GM15510 (cell line): ENCODE measurements at regions not wholly inside any gene's neighbourhood (a gene's known extent, or its start where the extent isn't known, plus 50 kb on each side); places are given as distances from the start of the nearest gene placed in this dataset.

ENCODE experiments used
- POLR2A ChIP-seq: IDR thresholded peaks from 3 replicates; pipeline ENCODE4 v1.6.1; 2011; ENCODE audit warnings: borderline replicate concordance; ENCODE audit not compliant: insufficient read length; ENCODE audit errors: extremely low read depth

DNA sequence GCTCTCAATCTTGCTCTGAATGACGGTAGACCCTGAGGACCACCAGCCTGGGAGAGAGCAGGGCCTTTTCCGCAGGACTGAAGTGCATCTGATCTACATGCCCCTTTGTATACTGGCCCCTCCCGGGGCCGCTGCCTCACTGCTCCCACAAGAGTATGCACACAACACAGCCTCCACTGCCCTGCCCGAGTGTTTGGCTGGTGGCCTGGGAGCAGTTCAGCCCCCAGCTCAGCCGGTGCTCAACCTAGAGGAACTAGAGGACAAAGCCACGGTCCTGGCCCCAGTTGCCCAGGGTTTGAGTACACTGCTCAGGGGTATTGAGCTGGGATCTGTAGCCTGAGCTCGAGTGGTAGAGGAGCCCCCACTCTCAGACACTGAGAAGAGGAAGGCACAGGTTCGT, 118.9 kb upstream of the CAB39 start:
- TF ChIP-seq POLR2A, result no peak

DNA sequence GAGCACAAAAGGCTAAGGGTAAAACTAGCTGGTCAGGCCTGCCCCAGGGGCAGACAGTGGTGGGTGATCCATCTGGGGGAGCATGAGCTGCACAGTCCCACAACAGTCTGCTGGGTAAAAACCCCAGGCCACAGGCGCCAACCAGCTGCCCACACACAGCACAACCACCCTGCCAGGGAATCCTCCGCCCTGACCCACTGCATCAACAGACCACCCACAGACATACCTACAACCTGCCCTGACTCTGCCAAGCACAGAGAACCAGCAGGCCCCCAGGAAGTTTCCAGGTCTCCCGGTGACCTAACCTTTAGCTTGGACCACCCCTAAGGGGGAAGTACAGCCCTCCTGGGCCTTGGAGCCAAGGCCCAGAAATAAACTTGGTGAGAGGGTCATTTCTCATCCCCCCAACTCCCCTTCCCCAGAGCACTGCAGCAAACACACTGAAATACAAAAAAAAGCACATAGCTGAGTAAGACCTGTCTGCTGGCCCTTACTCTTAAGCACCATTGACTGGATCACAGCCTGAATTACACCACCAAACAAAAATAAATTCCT, 118.3 kb upstream of the CAB39 start:
- no peak for TF ChIP-seq POLR2A

DNA sequence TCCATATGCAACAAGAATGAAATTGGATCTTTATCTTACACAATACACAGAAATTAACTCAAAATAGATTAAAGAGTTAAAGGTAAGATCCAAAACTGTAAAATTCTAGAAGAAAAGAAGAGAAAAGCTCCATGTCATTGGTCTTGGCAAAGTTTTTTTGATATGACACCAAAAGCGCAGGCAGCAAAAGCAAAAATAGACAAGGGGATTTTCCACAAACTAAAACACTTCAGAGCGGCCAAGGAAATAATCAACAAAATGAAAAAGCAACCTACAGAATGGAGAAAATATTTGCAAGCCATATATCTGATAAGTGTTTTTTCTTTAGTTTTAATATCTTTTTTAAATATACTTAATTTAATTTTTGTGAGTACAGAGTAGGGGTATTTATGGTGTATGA, 112.8 kb upstream of the CAB39 start:
- TF ChIP-seq POLR2A, result no peak

DNA sequence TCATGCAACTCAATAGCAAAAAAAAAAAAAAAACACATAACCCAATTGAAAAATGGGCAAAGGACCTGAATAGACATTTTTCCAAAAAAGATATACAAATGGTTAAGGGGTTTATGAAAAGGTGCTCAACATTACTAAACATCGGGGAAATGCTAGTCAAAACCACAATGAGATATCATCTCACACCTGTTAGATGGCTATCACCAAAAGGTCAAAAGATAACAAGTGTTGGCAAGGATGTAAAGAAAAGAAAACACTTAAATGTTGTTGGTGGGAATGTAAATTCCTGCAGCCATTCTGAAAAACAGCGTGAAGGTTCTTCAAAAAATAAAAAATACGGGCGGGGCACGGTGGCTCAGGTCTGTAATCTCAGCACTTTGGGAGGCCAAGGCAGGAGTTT, 112.4 kb upstream of the CAB39 start:
- TF ChIP-seq POLR2A, result no peak

DNA sequence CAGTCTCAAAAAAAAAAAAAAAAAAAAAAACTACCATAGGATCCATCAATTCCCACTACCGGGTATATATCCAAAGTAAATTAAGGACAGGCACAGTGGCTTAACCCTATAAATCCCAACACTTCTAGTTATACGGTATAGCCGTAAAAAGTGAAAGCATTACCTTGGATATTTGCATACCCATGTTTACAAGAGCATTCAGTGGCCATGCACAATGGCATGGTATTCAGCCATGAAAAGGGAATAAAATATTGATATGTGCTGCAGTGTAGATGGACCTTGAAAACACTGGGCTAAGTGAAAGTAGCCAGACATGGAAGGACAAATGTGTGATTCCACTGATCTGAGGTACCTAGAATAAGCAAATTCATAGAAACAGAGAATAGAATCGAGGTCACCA, 111.8 kb upstream of the CAB39 start:
- TF ChIP-seq POLR2A, result no peak

DNA sequence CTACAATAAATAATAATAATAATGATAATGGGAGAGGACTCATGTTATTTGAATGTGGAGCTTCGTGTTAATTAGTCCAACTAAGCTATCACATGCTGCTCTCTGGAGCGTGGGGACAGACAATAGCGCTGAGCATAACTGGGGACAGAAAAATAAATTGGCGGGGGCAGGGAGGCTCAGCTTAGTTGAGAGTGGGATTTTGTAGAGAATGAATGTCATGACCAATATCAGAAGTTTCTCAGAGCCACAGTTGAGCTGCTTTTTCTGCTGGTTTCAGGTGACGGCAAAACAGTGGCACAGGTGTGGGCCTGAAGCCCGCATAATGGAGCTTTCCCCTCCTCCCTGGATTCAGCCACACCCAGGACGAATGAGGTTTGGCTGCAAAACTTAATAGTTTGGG, 111.1 kb upstream of the CAB39 start:
- TF ChIP-seq POLR2A, result no peak

DNA sequence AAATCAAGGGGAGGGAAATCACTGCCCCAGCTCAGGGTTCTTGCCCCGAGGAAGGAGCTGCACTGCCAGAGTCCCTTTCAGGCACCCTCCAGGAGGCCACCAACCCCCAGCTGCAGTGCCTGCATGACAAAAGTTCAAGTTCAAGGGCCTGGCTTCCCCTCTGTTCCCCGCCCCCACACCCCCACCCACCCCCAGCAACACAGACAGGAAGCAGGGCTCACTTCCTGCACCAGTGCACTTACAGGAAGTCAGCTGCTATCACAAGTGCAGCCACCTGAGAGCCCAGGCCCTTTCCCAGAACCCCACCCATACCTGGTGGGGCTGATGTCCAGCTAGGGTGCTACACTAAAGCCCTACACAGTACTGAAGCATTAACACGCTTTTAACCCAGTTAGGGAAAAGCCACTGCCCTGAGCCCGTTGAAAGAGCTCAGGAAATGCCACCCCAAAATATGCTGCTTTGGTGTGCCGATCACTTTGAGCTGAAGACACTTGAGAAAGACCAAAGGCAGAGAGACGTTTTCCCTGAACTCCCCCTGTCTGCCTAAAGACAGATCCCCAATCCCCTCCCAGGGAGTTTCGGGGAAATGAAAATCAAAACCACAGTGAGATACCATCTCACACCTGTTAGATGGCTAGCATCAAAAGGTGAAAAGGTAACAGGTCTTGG, 109.9 kb upstream of the CAB39 start:
- no peak for TF ChIP-seq POLR2A

DNA sequence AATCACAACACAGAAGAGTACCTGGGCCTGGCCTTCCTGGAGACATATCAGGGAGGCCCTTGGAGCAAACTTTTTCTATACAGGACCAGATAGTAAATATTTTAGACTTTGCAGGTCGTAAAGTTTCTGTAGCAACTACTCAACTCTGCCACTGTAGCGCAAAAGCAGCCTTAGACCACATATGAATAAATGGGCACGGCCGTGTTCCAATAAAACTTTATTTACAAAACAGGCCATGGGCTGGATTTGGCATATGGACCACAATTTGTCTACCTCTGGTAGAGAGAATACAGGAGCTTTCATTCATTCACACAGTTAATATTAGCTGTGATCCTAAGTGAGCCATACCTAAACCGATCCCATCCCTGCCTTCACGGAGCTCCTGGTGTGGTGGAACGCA, 98.6 kb upstream of the CAB39 start:
- TF ChIP-seq POLR2A, result no peak

DNA sequence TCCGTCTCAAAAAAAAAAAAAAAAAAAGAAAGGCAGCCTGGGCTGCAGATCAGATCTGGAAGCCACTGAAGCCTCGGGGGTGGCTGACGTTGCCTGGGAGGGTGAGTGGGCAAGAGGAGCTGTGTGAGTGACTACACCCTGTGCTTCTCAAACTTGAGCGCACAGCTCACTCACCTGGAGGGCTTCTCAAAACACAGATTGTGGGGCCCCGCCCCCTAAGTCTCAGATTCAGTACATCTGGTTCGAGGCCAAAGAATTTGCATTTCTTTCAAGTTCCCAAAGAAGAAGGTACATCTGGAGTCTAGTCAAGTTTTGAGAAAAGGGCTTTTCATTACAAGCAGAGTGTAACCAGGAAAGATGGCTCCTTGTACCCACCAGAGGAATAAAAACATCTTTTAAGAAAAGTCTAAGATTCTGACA, 97.7 kb upstream of the CAB39 start:
- no peak for TF ChIP-seq POLR2A

DNA sequence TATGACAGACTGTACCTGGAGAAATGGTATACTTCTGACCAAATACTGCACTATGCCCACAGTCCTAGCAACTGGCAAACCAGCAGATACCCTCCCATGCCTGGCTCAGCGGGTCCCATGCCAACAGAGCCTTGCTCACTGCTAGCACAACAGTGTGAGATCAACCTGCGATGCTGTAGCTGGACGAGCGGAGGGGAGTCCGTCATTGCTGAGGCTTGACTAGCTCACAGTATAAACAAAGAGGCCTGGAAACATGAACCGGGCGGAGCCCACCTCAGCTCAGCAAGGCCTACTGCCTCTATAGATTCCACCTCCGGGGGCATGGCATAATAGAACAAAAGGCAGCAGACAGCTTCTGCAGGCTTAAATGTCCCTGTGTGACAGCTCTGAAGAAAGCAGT, 93.2 kb upstream of the CAB39 start:
- no peak for TF ChIP-seq POLR2A

DNA sequence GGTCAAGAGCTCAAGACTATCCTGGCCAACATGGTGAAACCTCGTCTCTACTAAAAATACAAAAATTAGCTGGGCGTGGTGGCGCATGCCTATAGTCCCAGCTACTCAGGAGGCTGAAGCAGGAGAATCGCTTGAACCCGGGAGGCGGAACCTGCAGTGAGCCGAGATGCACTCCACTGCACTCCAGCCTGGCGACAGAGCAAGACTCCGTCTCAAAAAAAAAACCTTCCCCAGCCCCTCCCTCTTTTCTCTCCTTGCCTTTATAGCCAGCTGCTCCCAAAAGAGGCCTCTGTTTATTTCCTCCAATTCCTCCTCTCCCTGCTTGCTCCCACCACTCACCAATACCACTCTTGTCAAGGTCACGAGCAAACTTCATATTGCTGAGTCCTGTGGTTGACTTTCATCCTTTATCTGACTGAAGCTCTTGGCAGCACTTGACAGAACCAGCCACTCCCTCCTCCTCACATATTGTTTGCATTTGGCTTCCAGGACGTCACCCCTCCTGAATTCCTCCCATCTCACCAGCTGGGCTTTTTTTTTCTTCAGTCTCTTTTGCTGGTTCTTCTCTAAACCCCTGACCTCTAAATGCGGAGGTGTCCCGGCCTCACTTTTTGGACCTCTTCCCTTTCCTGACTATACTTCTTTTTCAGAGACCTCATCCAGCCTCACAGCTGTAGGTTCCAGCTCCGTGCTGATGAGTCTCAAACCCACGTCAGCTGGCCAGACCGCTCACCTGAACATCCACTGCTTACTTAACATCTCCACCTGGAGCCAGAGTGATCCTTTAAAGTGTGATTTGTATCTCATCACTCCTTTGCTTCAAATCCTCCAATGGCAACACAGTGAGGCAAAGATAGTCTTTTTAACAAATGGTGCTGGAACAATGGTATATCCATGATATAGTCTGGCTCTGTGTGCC, 84.6 kb upstream of the CAB39 start:
- no peak for TF ChIP-seq POLR2A

DNA sequence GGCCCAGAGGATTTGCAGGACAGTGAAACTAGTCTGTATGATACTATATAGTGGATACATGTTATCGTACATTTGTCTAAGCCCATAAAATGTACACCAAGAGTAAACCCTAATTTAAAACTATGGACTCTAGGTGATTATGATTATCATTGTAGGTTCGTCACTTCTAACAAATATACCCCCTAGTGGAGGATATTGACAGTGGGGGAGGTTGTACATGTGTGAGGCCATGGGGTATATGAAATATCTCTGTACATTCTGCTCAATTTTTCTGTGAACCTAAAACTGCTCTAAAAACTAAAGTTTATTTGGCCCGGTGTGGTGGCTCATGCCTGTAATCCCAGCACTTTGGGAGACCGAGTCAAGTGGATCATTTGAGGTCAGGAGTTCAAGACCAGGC, 81.2 kb upstream of the CAB39 start:
- no peak for TF ChIP-seq POLR2A

DNA sequence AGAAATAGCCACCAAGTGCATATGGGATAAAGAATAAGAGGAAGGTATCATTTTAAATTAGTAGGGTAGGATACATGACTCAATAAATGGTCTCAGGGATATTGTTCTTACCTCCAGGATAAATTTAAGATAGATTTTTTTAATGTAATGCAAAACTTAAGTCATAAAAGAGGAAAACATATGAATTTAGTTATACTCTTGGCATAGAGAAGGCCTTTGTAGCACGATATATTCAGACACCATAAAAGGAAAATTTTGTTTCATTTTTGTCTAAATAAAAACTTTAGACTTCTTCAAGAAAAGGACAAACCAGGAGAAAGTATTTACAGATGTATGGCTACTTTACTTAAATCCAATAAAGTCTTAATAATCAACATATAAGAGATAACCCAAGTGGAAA, 78.5 kb upstream of the CAB39 start:
- no peak for TF ChIP-seq POLR2A

DNA sequence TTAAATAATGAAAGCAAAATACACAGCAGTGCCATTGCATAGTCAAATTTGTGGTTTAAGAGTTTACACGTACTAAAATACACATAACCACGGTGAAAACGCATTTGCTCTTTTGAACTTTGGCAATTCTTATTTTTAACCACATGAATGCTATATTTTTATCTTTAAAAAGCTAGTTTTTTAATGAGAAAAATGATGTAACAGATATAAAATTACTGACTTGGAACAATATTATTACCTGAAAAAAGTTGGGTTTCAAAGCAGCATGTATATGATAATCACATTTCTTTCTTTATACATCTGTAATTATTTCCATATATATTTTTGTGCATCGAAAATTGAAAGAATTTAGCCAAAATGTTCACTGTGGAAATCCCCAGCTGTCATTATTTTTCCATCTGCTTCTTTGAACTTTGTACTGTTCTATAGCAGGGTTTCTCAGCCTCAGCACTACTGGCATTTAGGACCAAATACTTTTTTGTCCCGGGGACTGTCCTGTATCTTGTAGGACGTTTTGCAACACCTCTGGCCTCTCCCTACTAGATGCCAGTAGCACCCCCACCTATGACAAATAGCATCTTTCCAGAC, 75.9 kb upstream of the CAB39 start:
- no peak for TF ChIP-seq POLR2A

DNA sequence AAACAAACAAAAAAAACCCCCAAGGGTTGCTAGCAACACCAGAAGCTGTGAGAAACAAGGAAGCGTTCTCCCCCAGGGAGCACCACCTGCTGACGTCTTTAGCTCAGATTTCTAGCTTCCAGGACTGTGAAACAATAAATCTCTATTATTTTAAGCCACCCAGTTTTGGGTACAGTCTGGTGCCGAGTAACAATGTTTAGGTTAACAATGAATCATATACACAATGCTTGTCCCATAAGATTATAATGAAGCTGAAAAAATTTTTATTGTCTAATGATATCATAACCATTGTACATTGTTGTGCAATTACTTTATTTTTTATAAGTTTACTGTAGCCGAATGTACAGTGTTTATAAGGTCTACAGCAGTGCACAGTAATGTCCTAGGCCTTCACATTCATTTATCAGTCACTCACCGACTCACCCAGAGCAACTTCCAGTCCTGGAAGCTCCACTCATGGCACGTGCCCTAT, 72.1 kb upstream of the CAB39 start:
- no peak for TF ChIP-seq POLR2A
